HEK293T (cell line): ENCODE measurements at regions not wholly inside any gene's neighbourhood (a gene's known extent, or its start where the extent isn't known, plus 50 kb on each side); places are given as distances from the start of the nearest gene placed in this dataset.

Source experiments
- CTCF ChIA-PET: fragments of 350-600 bp; formaldehyde crosslinking; extraction: SDS; loops from one replicate; lab custom pipeline; 2021; ENCODE audit warnings: antibody characterized with exemption, inconsistent platforms; lab: Yijun Ruan, JAX
- POLR2A ChIA-PET: fragments of 350-600 bp; formaldehyde crosslinking; extraction: SDS; loops from one replicate; lab custom pipeline; 2020; ENCODE audit warnings: antibody characterized with exemption, inconsistent platforms; lab: Yijun Ruan, JAX
- DNase-seq: peaks from one replicate; pipeline ENCODE4 v3.0.0; 2012; ENCODE audit warnings: mixed read lengths; ENCODE audit errors: extremely low spot score
- ARNT ChIP-seq: fragments of 450-650 bp; IDR thresholded peaks from 2 replicates; pipeline ENCODE4 v1.6.1; 2017; ENCODE audit warnings: mild to moderate bottlenecking
- BHLHE40 ChIP-seq: fragments of 450-650 bp; IDR thresholded peaks from 2 replicates; pipeline ENCODE4 v1.6.1; 2016; ENCODE audit warnings: mild to moderate bottlenecking, moderate library complexity, borderline replicate concordance
- CTBP1 ChIP-seq: fragments of 450-650 bp; IDR thresholded peaks from 2 replicates; pipeline ENCODE4 v1.6.1; 2016; ENCODE audit warnings: borderline replicate concordance
- ELF4 ChIP-seq: fragments of 450-650 bp; IDR thresholded peaks from 2 replicates; pipeline ENCODE4 v1.6.1; 2017; ENCODE audit warnings: antibody characterized with exemption
- FOXA1 ChIP-seq: fragments of 450-650 bp; IDR thresholded peaks from 2 replicates; pipeline ENCODE4 v1.6.1; 2016; ENCODE audit warnings: mild to moderate bottlenecking
- FOXK2 ChIP-seq: fragments of 450-650 bp; IDR thresholded peaks from 2 replicates; pipeline ENCODE4 v1.6.1; 2016; ENCODE audit warnings: mild to moderate bottlenecking
- FOXM1 ChIP-seq: fragments of 450-650 bp; IDR thresholded peaks from 2 replicates; pipeline ENCODE4 v1.6.1; 2017; ENCODE audit warnings: mild to moderate bottlenecking, borderline replicate concordance
- HDGF ChIP-seq: fragments of 450-650 bp; IDR thresholded peaks from 2 replicates; pipeline ENCODE4 v1.6.1; 2017; ENCODE audit warnings: antibody characterized with exemption, borderline replicate concordance
- L3MBTL2 ChIP-seq: fragments of 450-650 bp; conservative IDR thresholded peaks from 2 replicates; pipeline ENCODE4 v1.6.1; 2016; ENCODE audit warnings: mild to moderate bottlenecking
- LEF1 ChIP-seq: fragments of 450-650 bp; IDR thresholded peaks from 2 replicates; pipeline ENCODE4 v1.6.1; 2017; ENCODE audit warnings: mild to moderate bottlenecking, borderline replicate concordance
- NFRKB ChIP-seq: fragments of 450-650 bp; IDR thresholded peaks from 2 replicates; pipeline ENCODE4 v1.6.1; 2016; ENCODE audit warnings: mild to moderate bottlenecking, moderate library complexity
- PKNOX1 ChIP-seq: fragments of 450-650 bp; IDR thresholded peaks from 2 replicates; pipeline ENCODE4 v1.6.1; 2016
- SP1 ChIP-seq: fragments of 450-650 bp; IDR thresholded peaks from 2 replicates; pipeline ENCODE4 v1.6.1; 2017
- SUZ12 ChIP-seq: fragments of 450-650 bp; IDR thresholded peaks from 2 replicates; pipeline ENCODE4 v1.6.1; 2016; ENCODE audit warnings: mild to moderate bottlenecking
- TARDBP ChIP-seq: fragments of 450-650 bp; IDR thresholded peaks from 2 replicates; pipeline ENCODE4 v1.6.1; 2016
- ZNF384 ChIP-seq: fragments of 450-650 bp; IDR thresholded peaks from 2 replicates; pipeline ENCODE4 v1.6.1; 2016

- CTCF ChIA-PET: interaction anchor here (0.6 kb wide), 1 partner anchor 22 kb away, joined by 3 read pairs; no protein-coding TSS in a partner anchor
- no peak for TF ChIP-seq BHLHE40
- no peak for TF ChIP-seq HDGF
- no peak for TF ChIP-seq SUZ12
- no peak for TF ChIP-seq FOXM1
- TF ChIP-seq NFRKB: no peak
- no peak for TF ChIP-seq TARDBP
- POLR2A ChIA-PET: no interaction called here
- no peak for DNase-seq
These were observed 106.3 kb upstream of the TOP3B start for GRCh38 chr22:22088658-22089458.

- TF ChIP-seq LEF1 (no peak), PKNOX1 (no peak), ZNF384 (no peak), ARNT (no peak), SUZ12 (no peak), FOXA1 (no peak), FOXM1 (no peak), CTBP1 (no peak), TARDBP (no peak)
- POLR2A ChIA-PET: no interaction called here
- CTCF ChIA-PET: no interaction called here
- no peak for DNase-seq
These were observed 105.5 kb upstream of the TOP3B start for GRCh38 chr22:22087854-22088657.

GRCh38 chr22:22086501-22087158 is 104.0 kb upstream of the TOP3B start:
- ChIA-PET CTCF (no interaction called here), POLR2A (no interaction called here)
- TF ChIP-seq NFRKB: no peak
- no peak for TF ChIP-seq ELF4
- no peak for TF ChIP-seq L3MBTL2
- TF ChIP-seq BHLHE40: no peak
- TF ChIP-seq FOXA1: no peak
- TF ChIP-seq ARNT: no peak
- TF ChIP-seq FOXM1: no peak
- no peak for TF ChIP-seq HDGF
- no peak for TF ChIP-seq CTBP1
- TF ChIP-seq SUZ12: no peak
- TF ChIP-seq ZNF384: no peak
- TF ChIP-seq PKNOX1: no peak
- TF ChIP-seq FOXK2: no peak
- no peak for TF ChIP-seq TARDBP
- no peak for DNase-seq

- ChIA-PET CTCF (no interaction called here), POLR2A (no interaction called here)
- TF ChIP-seq FOXK2 (no peak), LEF1 (no peak), BHLHE40 (no peak), L3MBTL2 (no peak), ARNT (no peak), ELF4 (no peak), HDGF (no peak), SP1 (no peak), FOXA1 (no peak), SUZ12 (no peak), FOXM1 (no peak)
- DNase-seq: no peak
These were observed 103.3 kb upstream of the TOP3B start for GRCh38 chr22:22085702-22086500.

- ChIA-PET POLR2A (no interaction called here), CTCF (interaction anchor here (0.7 kb wide), 1 partner anchor 249 kb away, joined by 3 read pairs; no protein-coding TSS in a partner anchor)
- no peak for TF ChIP-seq BHLHE40
- TF ChIP-seq FOXK2: no peak
- no peak for TF ChIP-seq ARNT
- TF ChIP-seq TARDBP: no peak
- no peak for TF ChIP-seq SP1
- no peak for TF ChIP-seq CTBP1
- TF ChIP-seq FOXM1: no peak
- no peak for TF ChIP-seq HDGF
- DNase-seq: no peak
These were observed 101.6 kb upstream of the TOP3B start for GRCh38 chr22:22084089-22084711.
